GM11168 (cell line): ENCODE measurements at regions not wholly inside any gene's neighbourhood (a gene's known extent, or its start where the extent isn't known, plus 50 kb on each side); places are given as distances from the start of the nearest gene placed in this dataset.

Source experiments
- in situ Hi-C: fragments of 300-500 bp; cut with MboI; formaldehyde crosslinking; loops from one replicate; pipeline ENCODE4 v1.12.0; 2022; ENCODE audit warnings: low sequenced_read_pairs; ENCODE audit not compliant: unreplicated experiment

- in situ Hi-C loops, result no loop called here
Measured at GRCh38 chr14:49970474-49971147, 77.7 kb downstream of the ARF6 start.

GRCh38 chr14:49971156-49972130, 78.6 kb downstream of the ARF6 start:
- in situ Hi-C loops, result no loop called here

DNA sequence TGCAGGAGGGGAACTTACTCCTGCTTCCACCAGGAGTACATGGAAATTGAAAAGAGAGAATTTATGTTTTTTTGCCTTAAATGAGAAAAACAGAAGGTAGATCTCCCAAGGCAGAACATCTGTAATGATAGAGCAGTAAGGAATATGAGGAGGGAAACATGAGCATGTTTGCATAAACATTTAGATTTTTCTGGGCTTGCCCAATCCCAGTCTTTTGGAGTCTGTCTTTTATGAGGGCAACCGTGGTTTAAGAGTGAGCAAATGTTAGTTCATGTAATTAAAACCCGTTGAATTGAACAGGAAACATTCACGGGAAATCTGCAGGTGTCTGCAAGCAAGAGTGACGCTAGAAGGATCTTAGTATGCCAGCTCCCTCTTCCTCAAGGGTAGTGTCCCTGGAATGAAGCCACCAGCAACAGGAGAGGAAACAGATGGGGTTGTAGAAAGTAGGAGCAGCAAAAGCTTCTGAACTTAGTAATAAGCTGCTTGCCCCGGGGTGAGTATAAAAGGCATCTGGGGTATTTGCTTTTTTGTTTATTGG, 79.3 kb downstream of the ARF6 start:
- in situ Hi-C loops, result no loop called here

- in situ Hi-C loops, result no loop called here
Measured at GRCh38 chr14:49972823-49973222, 79.9 kb downstream of the ARF6 start.

GRCh38 chr14:49975276-49975675, 82.4 kb downstream of the ARF6 start:
- in situ Hi-C loops, result no loop called here

GRCh38 chr14:49975799-49976198, 82.9 kb downstream of the ARF6 start:
- in situ Hi-C loops, result no loop called here

GRCh38 chr14:49977126-49977841, 84.4 kb downstream of the ARF6 start:
- in situ Hi-C loops, result no loop called here

DNA sequence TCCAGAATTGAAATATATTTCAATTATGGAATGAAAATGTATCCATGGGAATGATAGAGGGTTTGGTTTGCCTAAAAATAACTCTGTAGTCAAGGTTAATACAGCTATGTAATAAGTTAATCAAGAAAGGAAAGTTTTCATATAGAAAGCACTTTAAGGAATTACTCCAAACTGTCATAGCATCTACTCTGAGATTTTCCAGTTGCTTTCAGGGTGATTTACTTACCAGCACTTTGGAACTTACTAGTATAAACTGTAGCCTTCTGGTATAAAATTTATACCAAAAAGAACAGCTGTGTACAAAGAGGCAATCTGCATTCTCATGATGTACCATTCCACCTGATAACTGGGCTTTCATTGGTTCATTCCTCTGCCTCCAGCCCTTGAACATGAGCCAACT, 87.1 kb downstream of the ARF6 start:
- in situ Hi-C loops, result no loop called here

DNA sequence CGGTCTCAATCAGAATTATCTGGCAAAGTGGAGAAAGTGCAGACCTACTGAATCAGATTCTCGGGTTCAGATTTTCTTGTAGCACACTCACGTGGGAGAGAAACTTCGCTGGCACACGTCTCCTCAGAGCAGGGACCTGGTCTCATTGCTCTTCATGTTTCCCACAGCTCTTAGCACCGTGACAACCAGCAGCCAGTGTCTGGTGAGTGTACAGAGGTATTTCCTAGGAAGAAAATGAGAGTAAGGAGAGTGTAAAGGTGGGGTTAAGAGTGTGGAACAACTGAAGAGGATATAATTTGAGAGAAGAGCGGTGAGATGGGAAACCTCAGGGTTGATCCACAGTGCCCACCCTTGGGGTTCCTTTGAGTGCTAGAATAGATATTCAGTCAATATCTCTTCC, 89.2 kb downstream of the ARF6 start:
- in situ Hi-C loops, result no loop called here

DNA sequence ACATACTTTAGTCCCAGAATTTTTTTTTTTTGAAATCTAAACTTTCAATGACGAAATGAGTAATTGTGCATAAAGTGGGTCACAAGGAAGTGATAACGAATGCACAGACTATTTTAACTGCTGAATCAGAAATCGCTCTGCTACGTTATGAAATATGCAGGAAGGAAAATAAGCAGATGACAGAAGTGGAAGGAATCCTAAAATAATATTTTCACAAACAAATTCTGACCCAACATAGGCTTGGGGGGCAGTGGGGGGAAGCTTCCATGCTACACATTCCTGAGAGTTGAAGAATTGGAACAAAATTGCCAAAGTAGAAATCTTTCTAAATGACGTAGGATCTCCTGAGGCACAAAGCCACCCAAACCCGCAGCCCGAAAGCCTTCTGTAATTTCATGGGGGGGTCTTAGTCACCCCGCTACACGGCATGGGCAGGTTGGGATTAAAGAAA, 89.6 kb downstream of the ARF6 start:
- in situ Hi-C loops, result no loop called here

DNA sequence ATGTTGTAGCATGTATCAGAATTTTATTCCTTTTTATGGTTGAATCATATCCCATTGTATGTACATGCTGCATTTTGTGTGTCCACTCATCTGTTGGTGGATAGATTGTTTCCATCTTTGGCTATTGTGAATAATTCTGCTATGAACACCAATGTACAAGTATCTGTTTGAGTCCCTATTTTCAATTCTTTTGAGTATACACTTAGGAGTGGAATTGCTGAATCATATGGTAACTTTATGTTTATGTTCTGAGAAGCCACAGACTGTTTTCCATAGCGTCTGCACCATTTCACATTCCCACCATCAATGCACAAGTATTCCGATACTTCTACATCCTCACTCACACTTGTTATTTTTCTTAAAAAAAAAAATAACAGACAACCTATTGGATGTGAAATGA, 91.5 kb downstream of the ARF6 start:
- in situ Hi-C loops, result no loop called here

DNA sequence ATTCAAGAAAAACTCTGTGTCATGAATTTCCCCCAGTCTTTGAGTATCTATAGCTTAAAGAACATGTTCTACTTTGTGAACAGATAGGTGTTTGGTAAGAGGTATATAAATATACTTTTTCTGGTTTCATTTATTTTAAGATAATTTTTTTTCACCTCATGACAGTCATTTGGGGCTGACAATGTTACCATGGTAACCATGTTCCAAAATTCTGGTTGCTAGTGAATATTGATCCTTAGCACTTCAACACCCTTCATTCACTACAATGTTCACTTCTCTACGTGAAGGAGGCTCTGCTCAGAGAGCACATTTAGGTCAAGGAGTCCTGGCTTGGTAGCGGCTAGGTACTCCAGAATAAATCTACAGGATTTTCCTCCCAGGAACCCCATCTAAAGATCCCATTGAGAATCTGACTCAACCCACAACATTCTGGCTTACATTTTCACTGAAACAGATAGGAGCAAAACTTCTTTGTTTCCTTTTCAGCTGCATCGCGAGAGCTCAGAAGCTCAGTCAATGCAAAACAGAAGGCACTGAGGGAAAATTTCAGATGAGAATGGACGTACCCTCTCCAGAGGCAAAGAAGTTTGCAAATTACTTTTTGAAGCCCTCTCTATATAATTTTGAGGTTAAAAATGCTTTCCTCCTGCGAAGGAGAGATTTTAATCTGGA, 93.6 kb downstream of the ARF6 start:
- in situ Hi-C loops, result no loop called here

- in situ Hi-C loops, result no loop called here
Measured at GRCh38 chr14:49988080-49988990, 95.5 kb downstream of the ARF6 start.

DNA sequence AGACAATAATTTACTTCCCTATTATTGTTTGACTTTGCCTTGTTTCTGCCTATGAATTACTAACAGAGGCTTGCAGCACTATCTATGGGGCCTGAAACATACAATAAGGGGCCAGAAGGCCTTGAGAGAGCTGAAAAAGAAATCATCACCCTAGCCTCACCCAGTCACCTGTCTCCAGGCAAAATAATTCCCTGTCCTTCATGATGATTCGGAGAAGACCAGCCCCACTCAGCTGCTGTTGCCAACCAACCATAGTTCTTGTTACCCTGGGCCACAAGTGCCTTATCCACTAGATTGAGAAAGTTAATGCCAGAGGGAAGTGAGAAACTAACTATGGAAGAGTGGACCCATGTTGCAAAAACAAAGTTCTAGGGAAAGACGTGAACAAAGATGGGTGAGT, 97.1 kb downstream of the ARF6 start:
- in situ Hi-C loops, result no loop called here

DNA sequence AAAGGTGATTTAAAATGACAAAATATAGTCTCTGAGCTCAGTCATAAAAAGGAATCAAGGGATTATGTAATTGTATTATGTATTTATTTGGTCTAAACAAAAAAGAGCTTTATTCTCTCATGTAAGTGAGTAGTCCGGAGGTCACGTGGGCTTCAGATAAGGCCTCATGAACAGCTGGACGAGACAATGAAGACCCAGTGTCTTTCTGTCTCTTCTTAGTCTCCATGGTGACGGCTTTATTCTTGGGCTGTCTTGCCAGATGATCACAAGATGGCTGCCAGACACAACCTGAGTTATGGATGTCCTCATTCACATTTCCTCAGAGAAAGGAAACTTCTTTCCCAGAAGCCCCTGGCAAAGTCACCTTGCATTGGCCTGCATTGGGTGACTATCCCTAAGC, 98.6 kb downstream of the ARF6 start:
- in situ Hi-C loops, result no loop called here

DNA sequence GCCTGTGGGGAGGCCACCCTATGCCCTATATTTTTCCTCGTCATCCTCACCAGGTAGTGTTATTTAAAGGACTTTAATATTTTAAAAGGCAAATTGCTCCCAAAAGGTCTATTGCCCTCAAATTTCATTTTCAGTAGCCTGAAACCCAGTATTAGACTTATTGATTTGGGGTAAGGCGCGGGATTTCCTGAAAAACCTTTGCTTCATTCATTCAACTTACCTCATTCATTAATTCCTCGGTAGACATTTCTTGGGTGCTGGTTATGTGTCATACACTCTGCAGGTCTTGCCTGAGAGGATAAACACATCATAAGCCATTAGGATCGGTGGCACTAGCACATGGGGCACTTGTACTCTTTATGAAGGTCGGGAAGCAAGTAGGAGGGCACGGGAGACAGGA, 99.2 kb downstream of the ARF6 start:
- in situ Hi-C loops, result no loop called here

- in situ Hi-C loops, result no loop called here
Measured at GRCh38 chr14:49992448-49992847, 99.6 kb downstream of the ARF6 start.

GRCh38 chr14:49992901-49993339, 100.0 kb downstream of the ARF6 start:
- in situ Hi-C loops, result no loop called here

- in situ Hi-C loops, result no loop called here
Measured at GRCh38 chr14:49993565-49993964, 100.7 kb downstream of the ARF6 start.
